Muscle layer of duodenum (tissue), 2 donors: ENCODE measurements at regions not wholly inside any gene's neighbourhood (a gene's known extent, or its start where the extent isn't known, plus 50 kb on each side); places are given as distances from the start of the nearest gene placed in this dataset.
A peak's percentile ranks its signal among the peaks of the same experiment; 100 is the strongest.

Experiments used
- H3K27ac ChIP-seq: one replicate; pipeline ENCODE4 v1.7.0; 2013; ENCODE audit warnings: mild to moderate bottlenecking, low read length
- H3K27me3 ChIP-seq: one replicate; pipeline ENCODE4 v1.7.0; 2013; ENCODE audit warnings: low read depth, mild to moderate bottlenecking, control low read depth, low read length
- H3K36me3 ChIP-seq, 2 donors: one replicate each; pipeline ENCODE4 v1.7.0; 2013; ENCODE audit warnings: low read length in 2 of 2, control low read depth in 1 of 2, mild to moderate bottlenecking in 1 of 2; ENCODE audit not compliant: insufficient read depth in 2 of 2, control insufficient read depth in 1 of 2
- H3K4me1 ChIP-seq, 2 donors: one replicate each; pipeline ENCODE4 v1.7.0; 2013; ENCODE audit warnings: low read length in 2 of 2, mild to moderate bottlenecking in 2 of 2, control low read depth in 1 of 2, moderate library complexity in 1 of 2; ENCODE audit not compliant: insufficient read depth in 2 of 2, control insufficient read depth in 1 of 2
- H3K4me3 ChIP-seq, 2 donors: one replicate each; pipeline ENCODE4 v1.7.0; 2013; ENCODE audit warnings: low read length in 2 of 2, low read depth in 1 of 2, mild to moderate bottlenecking in 1 of 2
- H3K9me3 ChIP-seq, 2 donors: one replicate each; pipeline ENCODE4 v1.7.0; 2013; ENCODE audit warnings: low read length in 2 of 2, control low read depth in 1 of 2, mild to moderate bottlenecking in 1 of 2; ENCODE audit not compliant: control insufficient read depth in 1 of 2
- donor health status: healthy.

GRCh38 chr20:39812116-39812515, 850.0 kb downstream of the DHX35 start:
- Histone ChIP-seq H3K9me3 (no peaks in the 10 kb centered on the region), H3K4me1 (no peaks in the 10 kb centered on the region), H3K27me3 (no peaks in the 10 kb centered on the region), H3K27ac (no peak overlapping the region), H3K36me3 (no peaks in the 10 kb centered on the region), H3K4me3 (no peak overlapping the region)

DNA sequence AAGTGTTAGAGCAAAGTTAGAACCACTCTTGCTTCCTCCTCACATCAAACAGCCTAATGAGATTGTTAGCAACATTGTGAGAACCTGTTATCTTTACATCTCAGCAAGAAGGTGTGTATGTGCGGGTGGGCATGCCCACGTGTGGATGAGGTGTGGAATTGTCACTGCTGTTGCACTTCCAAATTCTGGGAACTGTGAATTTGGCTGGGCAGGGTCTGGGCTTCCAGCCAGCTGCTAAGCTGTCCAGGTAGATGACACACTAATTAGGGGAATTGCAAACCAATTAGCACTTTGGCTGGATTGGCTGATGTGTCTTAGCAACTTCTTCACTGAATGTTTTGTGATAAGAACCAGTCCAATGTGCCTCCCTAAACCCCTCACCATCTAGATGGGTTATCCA, 848.2 kb downstream of the DHX35 start:
- Histone ChIP-seq H3K27me3 (no peaks in the 10 kb centered on the region), H3K4me3 (no peak overlapping the region), H3K27ac (no peak overlapping the region), H3K9me3 (no peaks in the 10 kb centered on the region), H3K4me1 (no peaks in the 10 kb centered on the region), H3K36me3 (no peaks in the 10 kb centered on the region)

DNA sequence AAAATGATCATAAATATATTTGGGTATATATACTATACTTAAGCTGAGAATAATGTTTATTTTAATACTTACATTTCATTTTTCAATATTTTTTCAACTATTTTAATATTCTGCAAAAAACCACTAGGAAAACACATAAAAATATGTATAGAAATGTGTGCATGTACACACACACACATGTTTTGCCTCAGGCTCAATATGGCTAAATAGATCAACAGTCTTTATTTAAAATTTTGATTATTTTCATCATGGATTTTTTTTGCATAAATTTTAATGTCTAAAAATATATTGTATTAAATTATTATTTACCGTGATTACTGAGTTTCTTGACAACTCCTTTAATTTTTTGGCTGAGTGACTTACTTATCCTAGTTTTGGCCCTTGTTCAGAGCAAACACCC, 846.5 kb downstream of the DHX35 start:
- Histone ChIP-seq H3K27ac (no peak overlapping the region), H3K36me3 (no peaks in the 10 kb centered on the region), H3K4me3 (no peak overlapping the region), H3K9me3 (no peaks in the 10 kb centered on the region), H3K27me3 (no peaks in the 10 kb centered on the region), H3K4me1 (no peaks in the 10 kb centered on the region)

- Histone ChIP-seq H3K4me3 (no peak overlapping the region), H3K27ac (peak overlapping the region; percentile 45), H3K27me3 (no peaks in the 10 kb centered on the region), H3K36me3 (no peaks in the 10 kb centered on the region), H3K4me1 (peaks cover 5 to 6% of the 10 kb centered on the region in 2 donors), H3K9me3 (peaks cover 0 to 3% of the 10 kb centered on the region in 2 donors)
These were observed 838.4 kb downstream of the DHX35 start for GRCh38 chr20:39800548-39800947.

GRCh38 chr20:39800111-39800510, 838.0 kb downstream of the DHX35 start:
- Histone ChIP-seq H3K27me3 (no peaks in the 10 kb centered on the region), H3K9me3 (peaks cover 0 to 3% of the 10 kb centered on the region in 2 donors), H3K27ac (no peak overlapping the region), H3K36me3 (no peaks in the 10 kb centered on the region), H3K4me3 (no peak overlapping the region), H3K4me1 (peaks cover 5 to 6% of the 10 kb centered on the region in 2 donors)

- H3K27ac ChIP-seq, result no peak overlapping the region
- H3K4me1 ChIP-seq, result peaks cover 5 to 6% of the 10 kb centered on the region in 2 donors
- no peak overlapping the region for H3K4me3 ChIP-seq
- no peaks in the 10 kb centered on the region for H3K36me3 ChIP-seq
- peaks cover 0 to 3% of the 10 kb centered on the region in 2 donors for H3K9me3 ChIP-seq
- H3K27me3 ChIP-seq, result no peaks in the 10 kb centered on the region
These were observed 837.3 kb downstream of the DHX35 start for GRCh38 chr20:39799366-39799965.

GRCh38 chr20:39795401-39796272, 833.5 kb downstream of the DHX35 start:
- Histone ChIP-seq H3K4me3 (no peak overlapping the region), H3K27me3 (no peaks in the 10 kb centered on the region), H3K27ac (no peak overlapping the region), H3K9me3 (peaks cover 0 to 3% of the 10 kb centered on the region in 2 donors), H3K36me3 (no peaks in the 10 kb centered on the region), H3K4me1 (peaks cover under 1 to 4% of the 10 kb centered on the region in 2 donors)

GRCh38 chr20:39792334-39792733, 830.2 kb downstream of the DHX35 start:
- no peak overlapping the region for H3K27ac ChIP-seq
- H3K9me3 ChIP-seq, result no peaks in the 10 kb centered on the region
- no peaks in the 10 kb centered on the region for H3K27me3 ChIP-seq
- H3K36me3 ChIP-seq, result no peaks in the 10 kb centered on the region
- no peak overlapping the region for H3K4me3 ChIP-seq
- no peaks in the 10 kb centered on the region for H3K4me1 ChIP-seq

DNA sequence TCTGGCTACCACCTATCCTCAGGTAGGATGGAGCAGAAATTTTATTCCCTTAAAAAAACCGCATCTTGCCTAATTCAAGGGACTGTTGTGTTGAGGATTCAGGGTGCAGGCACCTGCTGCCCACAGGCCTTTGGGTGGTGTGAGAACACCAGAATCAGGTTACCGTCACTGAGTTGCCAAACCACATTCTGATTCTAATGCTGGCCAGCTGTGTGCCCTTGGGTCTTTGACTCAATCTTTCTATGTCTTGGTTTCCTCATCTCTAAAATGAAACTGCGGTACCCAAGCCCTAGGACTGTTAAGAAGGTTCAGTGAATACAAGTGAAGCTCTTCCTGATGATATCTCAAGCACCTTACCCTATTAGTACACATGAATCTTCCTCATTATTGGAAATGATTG, 827.3 kb downstream of the DHX35 start:
- Histone ChIP-seq H3K27ac (no peak overlapping the region), H3K4me1 (no peaks in the 10 kb centered on the region), H3K27me3 (no peaks in the 10 kb centered on the region), H3K9me3 (no peaks in the 10 kb centered on the region), H3K4me3 (no peak overlapping the region), H3K36me3 (no peaks in the 10 kb centered on the region)

GRCh38 chr20:39785252-39785917, 823.2 kb downstream of the DHX35 start:
- Histone ChIP-seq H3K27me3 (no peaks in the 10 kb centered on the region), H3K4me1 (no peaks in the 10 kb centered on the region), H3K36me3 (no peaks in the 10 kb centered on the region), H3K9me3 (no peaks in the 10 kb centered on the region), H3K27ac (no peak overlapping the region), H3K4me3 (no peak overlapping the region)

DNA sequence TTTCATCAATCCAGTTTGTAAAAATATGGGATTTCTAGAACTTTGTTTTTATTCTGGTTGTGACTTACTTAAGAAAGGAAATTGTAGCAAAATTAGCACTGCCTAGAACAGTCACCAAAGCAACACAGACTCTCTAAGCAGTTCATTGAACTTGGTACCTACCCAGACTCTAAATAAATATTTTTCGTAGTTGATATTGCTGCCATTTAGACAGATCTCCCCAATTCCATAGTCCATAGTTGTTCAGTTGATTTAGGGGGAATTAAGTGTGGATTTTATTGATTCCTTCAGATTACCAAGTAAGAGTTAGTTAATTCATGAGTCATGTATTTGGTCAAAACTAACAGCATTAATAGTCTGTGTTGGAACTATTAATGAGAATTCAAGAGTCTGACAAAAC, 822.5 kb downstream of the DHX35 start:
- H3K4me1 ChIP-seq, result no peaks in the 10 kb centered on the region
- H3K4me3 ChIP-seq, result no peak overlapping the region
- no peak overlapping the region for H3K27ac ChIP-seq
- H3K36me3 ChIP-seq, result no peaks in the 10 kb centered on the region
- no peaks in the 10 kb centered on the region for H3K27me3 ChIP-seq
- no peaks in the 10 kb centered on the region for H3K9me3 ChIP-seq
